ENCODE measurements at regions not wholly inside any gene's neighbourhood (a gene's known extent, or its start where the extent isn't known, plus 50 kb on each side); places are given as distances from the start of the nearest gene placed in this dataset.
"Not testable (repeated sequence)": the region's sequence is repeated elsewhere in the genome, so short reads cannot be mapped to it uniquely, and the experiment has no call there.

GRCh38 chr1:146883190-146883589 lies 54.9 kb upstream of the NBPF12 start:
- DNase-seq = not testable (repeated sequence)

GRCh38 chr1:146881096-146881495 lies 57.0 kb upstream of the NBPF12 start:
- DNase-seq = not testable (repeated sequence)

- DNase-seq = not testable (repeated sequence)
These were observed 74.3 kb upstream of the NBPF12 start for GRCh38 chr1:146863799-146864319.

DNA sequence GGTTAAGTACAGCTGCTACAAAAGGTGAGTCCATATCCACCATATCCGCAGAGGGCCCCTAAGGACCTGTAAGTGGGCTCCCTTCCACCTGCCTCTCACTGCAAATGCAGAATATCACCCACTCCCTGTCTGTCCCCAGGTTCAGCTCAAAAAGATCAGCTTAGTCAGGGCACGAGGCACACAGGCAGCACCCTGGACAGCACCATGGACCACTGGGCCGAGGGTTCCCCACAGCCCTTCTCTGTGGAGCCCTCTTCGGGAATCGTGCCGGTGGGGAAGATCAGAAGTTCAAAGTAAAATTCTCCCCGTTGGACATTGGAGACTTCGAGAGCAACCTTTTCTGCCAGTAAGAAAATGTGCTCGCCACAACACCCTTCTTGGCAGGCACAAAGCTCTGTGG lies 85.0 kb upstream of the NBPF12 start:
- DNase-seq = not testable (repeated sequence)

- not testable (repeated sequence) for DNase-seq
These were observed 87.7 kb upstream of the NBPF12 start for GRCh38 chr1:146850352-146850889.

- not testable (repeated sequence) for DNase-seq
These were observed 99.4 kb upstream of the NBPF12 start for GRCh38 chr1:146838725-146839124.

DNA sequence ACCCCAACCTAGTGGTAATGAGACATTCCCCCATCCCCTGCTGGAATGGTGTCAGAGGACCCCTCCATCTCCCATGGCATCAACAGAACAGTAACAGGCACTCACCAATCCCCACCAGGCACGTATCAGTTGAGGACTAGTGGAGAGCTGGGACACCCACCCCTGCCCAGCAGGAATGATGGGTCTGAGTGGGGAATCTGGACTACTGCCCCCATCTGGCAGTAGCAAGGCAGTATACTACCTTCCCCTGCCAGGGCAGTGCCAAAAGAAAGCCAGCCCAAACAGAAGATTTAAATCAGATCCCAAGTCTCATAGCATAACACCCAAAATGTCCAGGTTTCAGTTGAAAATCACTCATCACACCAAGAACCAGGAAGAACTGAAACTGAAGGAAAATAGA lies 111.2 kb upstream of the NBPF12 start:
- DNase-seq = not testable (repeated sequence)

GRCh38 chr1:146794236-146794635 lies 143.9 kb upstream of the NBPF12 start:
- not testable (repeated sequence) for DNase-seq

GRCh38 chr1:146792725-146793124 lies 145.4 kb upstream of the NBPF12 start:
- not testable (repeated sequence) for DNase-seq

DNA sequence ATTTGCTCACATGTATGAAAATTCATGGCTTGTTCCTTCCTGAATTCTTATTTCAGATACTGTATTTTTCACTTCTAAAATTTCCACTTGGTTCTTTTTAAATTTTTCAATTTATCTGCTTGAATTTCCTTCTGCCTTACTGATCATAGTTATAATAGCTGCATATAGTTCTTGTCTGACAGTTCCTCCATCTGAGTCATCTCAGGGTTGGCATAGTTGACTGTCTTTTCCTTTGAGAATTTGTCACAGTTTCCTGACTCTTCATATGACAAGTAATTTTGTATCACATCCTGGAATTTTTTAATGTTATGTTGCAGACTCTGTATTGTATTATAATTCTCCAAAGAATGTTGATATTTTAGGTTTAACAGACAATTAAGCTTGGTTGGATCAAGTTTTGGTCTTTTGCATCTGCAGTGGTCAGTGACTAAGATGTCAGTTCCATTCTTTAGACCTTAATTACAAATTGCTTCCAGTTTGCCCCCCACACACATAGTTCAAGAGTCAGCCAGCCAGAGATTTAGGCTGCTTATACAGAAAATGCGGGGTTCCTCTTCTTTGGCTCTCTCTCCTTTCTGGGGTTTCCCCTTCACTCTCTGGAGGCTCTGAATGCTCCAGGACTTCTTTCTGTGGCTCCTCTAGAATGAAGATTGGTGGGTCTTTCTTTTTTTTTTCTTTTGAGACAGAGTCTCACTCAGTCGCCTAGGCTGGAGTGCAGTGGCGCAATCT lies 153.7 kb upstream of the NBPF12 start:
- DNase-seq = not testable (repeated sequence)

DNA sequence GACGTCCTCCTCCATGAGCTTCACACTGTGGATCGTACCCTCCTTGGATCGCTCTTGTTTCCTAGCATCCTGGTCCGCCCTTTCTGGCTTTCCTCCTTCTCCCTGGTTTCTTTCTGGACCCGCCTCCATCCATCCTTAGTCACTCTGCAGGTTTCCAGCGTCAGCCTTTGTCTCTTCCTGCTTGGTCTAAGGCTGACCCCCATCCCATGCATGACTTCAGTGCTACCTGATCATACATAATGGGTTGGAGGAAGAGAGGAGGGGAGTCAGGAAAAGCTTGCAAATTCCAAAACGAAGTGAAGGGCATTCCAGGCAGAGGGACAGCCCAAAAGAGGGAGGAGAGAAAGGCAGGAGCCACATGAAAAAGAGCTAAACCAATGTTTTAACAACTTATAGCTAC lies 156.9 kb upstream of the NBPF12 start:
- not testable (repeated sequence) for DNase-seq

DNA sequence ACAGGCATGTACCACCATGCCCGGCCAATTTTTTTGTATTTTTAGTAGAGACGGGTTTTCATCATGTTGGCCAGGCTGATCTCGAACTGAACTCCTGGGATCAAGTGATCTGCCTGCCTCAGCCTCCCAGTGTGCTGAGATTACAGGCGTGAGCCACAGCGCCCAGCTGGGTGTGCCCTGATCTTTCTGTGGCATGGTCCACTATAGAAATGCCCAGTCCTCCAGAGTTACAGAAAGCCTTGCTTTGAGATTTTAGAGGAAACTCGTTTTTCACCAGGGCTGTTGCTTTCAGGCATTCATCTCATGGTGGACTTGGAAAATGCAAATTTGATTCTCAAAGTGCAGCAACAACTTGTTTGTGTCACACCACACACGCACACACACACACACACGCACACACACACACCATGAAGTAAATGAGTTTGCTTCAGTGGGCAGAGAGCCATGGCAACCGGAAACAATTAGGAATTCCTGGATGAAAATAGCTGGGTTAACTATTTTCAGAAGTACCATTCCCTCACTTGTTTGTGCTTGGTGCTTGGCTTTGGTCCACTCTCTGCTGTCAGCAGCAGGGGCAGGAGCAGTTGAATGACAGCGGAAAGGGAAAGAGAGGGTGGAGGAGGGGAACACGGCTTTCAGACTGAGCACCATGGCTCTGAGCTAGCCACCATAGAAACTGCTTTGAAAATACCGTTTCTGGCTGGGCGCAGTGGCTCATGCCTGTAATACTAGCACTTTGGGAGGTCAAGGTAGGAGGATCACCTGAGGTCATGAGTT lies 160.1 kb upstream of the NBPF12 start:
- not testable (repeated sequence) for DNase-seq

DNA sequence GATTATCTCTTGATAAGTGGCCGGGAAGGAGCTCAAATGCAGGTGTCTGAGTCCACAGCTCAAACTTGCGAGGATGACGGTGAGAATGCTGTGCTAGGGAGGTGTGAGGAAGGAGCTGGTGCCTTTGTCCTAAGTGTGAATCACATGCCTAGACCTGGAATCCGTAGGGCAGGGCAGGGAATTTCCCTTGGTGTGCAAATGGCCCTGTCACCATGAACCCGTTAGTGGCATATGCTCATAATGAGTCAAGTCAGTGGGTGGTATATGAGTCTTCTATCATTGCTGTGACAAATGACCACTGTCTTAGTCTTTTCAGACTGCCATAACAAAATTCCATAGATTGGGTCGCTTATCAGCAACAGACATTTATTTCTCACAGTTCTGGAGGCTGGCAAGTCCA lies 163.1 kb upstream of the NBPF12 start:
- not testable (repeated sequence) for DNase-seq

DNA sequence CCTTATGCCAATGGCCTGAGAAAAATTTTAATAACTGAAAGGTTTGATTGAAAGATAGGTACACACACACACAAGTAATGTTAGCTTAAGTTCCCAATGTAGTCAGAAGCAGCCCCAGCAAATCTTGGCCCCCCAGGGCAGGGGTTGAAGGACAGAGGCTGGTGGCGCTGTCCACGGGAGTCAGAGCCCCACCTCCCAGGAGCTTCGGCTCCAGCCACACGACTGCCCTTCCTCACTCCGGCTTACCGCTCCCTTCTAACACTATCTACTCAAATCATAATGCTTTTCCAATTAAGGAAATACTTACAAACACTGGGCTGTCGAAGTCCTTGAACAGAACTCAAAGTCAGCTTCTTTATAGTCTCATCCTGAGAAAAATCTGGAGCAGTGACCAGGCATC lies 163.9 kb upstream of the NBPF12 start:
- not testable (repeated sequence) for DNase-seq

DNA sequence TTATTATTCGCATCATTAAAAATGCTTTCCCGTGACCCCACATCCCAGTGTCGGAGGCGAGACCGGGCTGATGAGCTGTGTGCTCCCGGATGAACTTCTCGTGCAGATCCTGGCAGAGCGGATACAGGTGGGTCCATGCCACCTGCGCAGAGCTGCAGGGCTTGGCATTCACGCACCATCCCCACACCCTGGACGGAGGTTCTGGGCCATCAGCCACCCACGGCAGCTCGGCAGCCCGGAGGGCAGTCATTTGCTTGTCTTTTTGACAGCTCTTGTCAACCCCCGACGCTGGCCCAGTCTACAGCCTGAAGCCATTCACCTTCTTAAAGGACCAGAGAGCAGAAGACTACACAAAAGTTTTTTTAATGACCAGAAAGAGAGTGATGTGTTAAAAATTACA lies 166.7 kb upstream of the NBPF12 start:
- not testable (repeated sequence) for DNase-seq

DNA sequence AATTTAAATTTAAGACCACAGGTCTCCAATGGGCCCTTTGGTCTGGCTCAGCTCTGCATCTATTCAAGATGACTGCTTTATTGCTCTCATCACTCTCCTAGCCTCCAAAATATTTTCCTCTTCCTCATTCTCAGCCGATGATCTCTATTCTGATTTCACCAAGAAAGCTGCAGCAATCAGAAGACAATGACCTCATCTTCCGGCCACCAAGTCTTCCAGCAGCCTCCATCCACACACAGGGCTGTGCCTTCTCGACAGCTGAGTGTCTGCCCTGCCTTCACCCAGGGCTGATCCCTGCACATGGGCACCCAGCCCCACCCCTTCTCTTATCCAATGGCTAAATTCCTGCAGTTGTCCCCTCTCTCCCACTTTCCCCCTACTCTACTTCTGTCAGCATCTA lies 167.1 kb upstream of the NBPF12 start:
- not testable (repeated sequence) for DNase-seq

DNA sequence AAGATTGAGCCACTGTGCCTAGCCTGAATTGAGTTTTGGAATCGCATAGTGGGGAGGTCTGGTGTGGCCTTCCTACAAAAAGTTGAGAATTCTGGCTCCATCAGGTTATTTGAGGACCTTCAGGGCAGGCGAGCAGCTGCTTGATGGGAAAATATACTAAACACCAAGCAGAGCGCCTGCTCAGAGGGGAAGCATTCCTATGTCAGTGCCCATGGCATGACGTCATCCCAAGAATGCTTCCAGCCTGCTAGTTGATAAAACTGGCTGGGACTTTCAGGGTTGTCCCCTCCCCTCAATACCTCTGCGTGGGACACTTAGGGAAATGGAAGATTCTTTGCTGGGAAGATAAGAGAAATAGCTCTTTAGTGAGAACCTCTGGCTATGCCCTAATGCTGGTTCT lies 174.9 kb upstream of the NBPF12 start:
- not testable (repeated sequence) for DNase-seq

GRCh38 chr1:146756858-146757257 lies 181.3 kb upstream of the NBPF12 start:
- not testable (repeated sequence) for DNase-seq

- not testable (repeated sequence) for DNase-seq
These were observed 189.4 kb upstream of the NBPF12 start for GRCh38 chr1:146748686-146749085.

DNA sequence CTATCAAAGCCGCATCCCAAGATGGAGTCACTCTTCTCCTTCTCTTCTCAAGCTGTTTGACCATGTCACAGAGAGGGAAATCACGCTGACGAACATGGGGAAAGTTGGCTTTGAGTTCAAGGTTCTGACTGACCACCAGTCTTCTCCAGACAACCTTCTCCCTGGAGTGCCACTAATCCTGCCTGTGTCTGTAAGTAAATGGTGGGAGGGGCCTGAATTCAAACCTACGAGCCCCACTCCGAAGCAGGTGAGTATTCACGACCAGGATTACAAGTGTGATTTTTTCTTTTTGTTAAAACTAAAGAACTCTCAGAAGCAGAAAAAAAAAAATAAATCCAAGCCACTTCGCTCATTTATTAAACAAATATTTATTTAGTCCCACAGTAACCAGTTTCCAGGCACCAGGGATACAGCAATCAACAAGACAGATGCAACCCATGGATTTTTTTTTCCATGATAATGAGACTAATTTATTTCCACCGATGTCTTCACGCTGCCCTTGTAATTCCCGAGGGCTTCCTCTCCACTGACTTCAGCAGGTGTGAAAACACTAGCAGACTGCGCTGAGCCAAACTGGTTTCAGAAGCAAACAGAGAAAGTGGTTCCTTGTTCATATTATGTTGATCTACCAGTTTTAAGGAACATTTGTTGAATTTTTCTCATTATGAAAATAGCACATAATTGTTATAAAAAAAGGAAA lies 206.0 kb upstream of the NBPF12 start:
- DNase-seq = not testable (repeated sequence)

DNA sequence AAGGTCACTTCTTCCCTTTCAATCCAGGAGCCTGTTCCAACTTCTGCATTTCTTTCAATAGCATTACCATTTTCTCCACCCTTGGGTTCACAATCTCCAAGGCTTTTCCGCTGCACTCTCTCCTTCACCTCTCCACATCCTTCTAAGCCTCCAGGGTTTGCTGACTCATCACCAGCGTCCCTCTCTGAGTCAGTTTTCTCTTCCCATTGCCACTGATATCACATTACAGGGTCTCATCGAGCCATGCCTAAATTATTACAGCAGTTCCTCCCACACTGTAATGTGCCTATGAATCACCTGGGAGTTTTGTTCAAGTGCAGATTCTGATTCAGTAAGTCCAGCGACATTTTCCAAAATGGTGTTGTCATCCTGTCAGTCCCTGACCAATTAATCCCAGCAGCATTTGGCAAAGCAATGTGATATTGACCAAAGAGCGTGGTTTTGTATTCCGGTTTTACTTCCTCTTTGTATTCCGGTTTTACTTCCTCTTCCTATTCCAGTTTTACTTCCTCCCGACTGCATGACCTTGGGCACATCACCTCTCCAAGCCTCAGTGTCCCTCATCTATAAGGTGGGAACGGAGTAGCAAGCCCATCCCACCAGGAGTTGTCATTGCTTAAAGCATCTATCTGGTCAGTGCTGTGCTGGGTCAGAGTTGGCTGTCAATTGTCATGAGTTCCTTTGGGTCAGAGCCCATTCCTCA lies 208.3 kb upstream of the NBPF12 start:
- DNase-seq = not testable (repeated sequence)

DNA sequence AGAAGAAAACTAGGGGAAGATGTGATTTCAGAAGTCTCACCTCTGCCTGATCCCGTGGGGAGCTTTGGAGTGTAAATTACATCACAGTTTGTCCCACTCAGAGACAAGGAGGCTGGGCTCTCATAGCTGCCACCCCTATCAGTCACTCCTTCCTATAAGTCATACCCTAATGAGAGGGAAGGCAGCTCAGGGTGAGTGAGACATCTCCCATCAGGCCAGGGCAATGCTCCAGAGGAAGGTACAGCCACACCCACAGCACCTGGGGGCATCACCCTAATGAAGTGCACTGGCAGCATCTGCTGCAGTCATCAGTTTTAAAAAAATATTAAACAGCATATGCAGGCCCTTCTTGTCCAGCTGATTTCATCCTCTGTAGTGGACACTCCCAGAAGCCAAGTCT lies 223.1 kb upstream of the NBPF12 start:
- DNase-seq = not testable (repeated sequence)

Data from DMS 273 treated with DMSO at 0.1 percent for 48 hours (cell line).